ENCODE measurements at regions not wholly inside any gene's neighbourhood (a gene's known extent, or its start where the extent isn't known, plus 50 kb on each side); places are given as distances from the start of the nearest gene placed in this dataset.
"Not testable (repeated sequence)": the region's sequence is repeated elsewhere in the genome, so short reads cannot be mapped to it uniquely, and the experiment has no call there.

GRCh38 chr9:135379540-135380267, 99.9 kb upstream of the PPP1R26 start:
- DNase-seq (ENCODE audit: low read depth in 3 of 3), result no peak

GRCh38 chr9:135380311-135380960, 99.1 kb upstream of the PPP1R26 start:
- no peak for DNase-seq (ENCODE audit: low read depth in 3 of 3)

- DNase-seq (ENCODE audit: low read depth in 3 of 3), result no peak
Observed at GRCh38 chr9:135381762-135382310, 97.7 kb upstream of the PPP1R26 start.

- DNase-seq (ENCODE audit: low read depth in 3 of 3), result no peak
Observed at GRCh38 chr9:135384226-135384625, 95.4 kb upstream of the PPP1R26 start.

GRCh38 chr9:135384815-135385405, 94.7 kb upstream of the PPP1R26 start:
- DNase-seq (ENCODE audit: low read depth in 3 of 3), result not testable (repeated sequence)

- DNase-seq (ENCODE audit: low read depth in 3 of 3), result no peak
Observed at GRCh38 chr9:135385793-135386192, 93.8 kb upstream of the PPP1R26 start.

GRCh38 chr9:135387976-135388375, 91.6 kb upstream of the PPP1R26 start:
- no peak for DNase-seq (ENCODE audit: low read depth in 3 of 3)

GRCh38 chr9:135388530-135388929, 91.1 kb upstream of the PPP1R26 start:
- no peak for DNase-seq (ENCODE audit: low read depth in 3 of 3)

GRCh38 chr9:135391759-135392158, 87.8 kb upstream of the PPP1R26 start:
- no peak for DNase-seq (ENCODE audit: low read depth in 3 of 3)

GRCh38 chr9:135392511-135392910, 87.1 kb upstream of the PPP1R26 start:
- DNase-seq (ENCODE audit: low read depth in 3 of 3), result no peak

GRCh38 chr9:135394131-135394530, 85.5 kb upstream of the PPP1R26 start:
- no peak for DNase-seq (ENCODE audit: low read depth in 3 of 3)

- no peak for DNase-seq (ENCODE audit: low read depth in 3 of 3)
Observed at GRCh38 chr9:135394699-135395645, 84.6 kb upstream of the PPP1R26 start.

- no peak for DNase-seq (ENCODE audit: low read depth in 3 of 3)
Observed at GRCh38 chr9:135397142-135397541, 82.4 kb upstream of the PPP1R26 start.

- DNase-seq (ENCODE audit: low read depth in 3 of 3), result no peak
Observed at GRCh38 chr9:135399000-135399649, 80.5 kb upstream of the PPP1R26 start.

- DNase-seq (ENCODE audit: low read depth in 3 of 3), result no peak
Observed at GRCh38 chr9:135400496-135400895, 79.1 kb upstream of the PPP1R26 start.

- no peak for DNase-seq (ENCODE audit: low read depth in 3 of 3)
Observed at GRCh38 chr9:135401218-135401617, 78.4 kb upstream of the PPP1R26 start.

GRCh38 chr9:135402048-135402738, 77.4 kb upstream of the PPP1R26 start:
- DNase-seq (ENCODE audit: low read depth in 3 of 3), result no peak

- DNase-seq (ENCODE audit: low read depth in 3 of 3), result no peak
Observed at GRCh38 chr9:135402739-135403695, 76.6 kb upstream of the PPP1R26 start.

GRCh38 chr9:135403733-135404450, 75.7 kb upstream of the PPP1R26 start:
- no peak for DNase-seq (ENCODE audit: low read depth in 3 of 3)
